Lower leg skin (tissue), 3 donors: ENCODE measurements at regions not wholly inside any gene's neighbourhood (a gene's known extent, or its start where the extent isn't known, plus 50 kb on each side); places are given as distances from the start of the nearest gene placed in this dataset.

Experiments
- POLR2A ChIP-seq, 2 donors: fragments of 450-650 bp; IDR thresholded peaks; one replicate each; pipeline ENCODE4 v1.6.1; 2016 to 2017; ENCODE audit warnings: antibody characterized with exemption in 2 of 2, mild to moderate bottlenecking in 1 of 2, moderate library complexity in 1 of 2
- TF ChIP-seq, protein P1 (sequence below), 3 donors: fragments of 450-650 bp; IDR thresholded peaks; one replicate each; pipeline ENCODE4 v1.5.1; 2016; ENCODE audit warnings: antibody characterized with exemption in 3 of 3, mild to moderate bottlenecking in 3 of 3, moderate library complexity in 2 of 3

DNA sequence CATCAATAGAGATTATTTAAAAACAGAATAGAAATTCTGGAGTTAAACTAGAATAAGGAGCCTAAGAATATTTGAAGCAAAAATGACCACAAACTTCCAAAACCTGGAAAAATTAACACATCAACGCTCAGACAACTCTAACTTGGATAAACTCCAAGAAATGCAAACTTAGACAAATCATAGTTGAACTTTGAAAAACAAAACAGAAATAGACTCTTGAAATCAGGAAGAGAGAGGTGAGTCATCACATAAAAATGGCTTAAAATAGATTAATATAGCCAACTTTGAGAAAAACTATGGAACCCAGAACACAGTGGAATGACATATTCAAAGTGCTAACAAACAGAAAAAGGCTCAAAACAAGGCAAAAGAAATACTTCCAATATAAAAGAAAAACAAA lies 974.2 kb downstream of the JRKL start:
- no peak for TF ChIP-seq POLR2A (IDR thresholded peaks at IDR 0.05)
- TF ChIP-seq, protein P1, sequence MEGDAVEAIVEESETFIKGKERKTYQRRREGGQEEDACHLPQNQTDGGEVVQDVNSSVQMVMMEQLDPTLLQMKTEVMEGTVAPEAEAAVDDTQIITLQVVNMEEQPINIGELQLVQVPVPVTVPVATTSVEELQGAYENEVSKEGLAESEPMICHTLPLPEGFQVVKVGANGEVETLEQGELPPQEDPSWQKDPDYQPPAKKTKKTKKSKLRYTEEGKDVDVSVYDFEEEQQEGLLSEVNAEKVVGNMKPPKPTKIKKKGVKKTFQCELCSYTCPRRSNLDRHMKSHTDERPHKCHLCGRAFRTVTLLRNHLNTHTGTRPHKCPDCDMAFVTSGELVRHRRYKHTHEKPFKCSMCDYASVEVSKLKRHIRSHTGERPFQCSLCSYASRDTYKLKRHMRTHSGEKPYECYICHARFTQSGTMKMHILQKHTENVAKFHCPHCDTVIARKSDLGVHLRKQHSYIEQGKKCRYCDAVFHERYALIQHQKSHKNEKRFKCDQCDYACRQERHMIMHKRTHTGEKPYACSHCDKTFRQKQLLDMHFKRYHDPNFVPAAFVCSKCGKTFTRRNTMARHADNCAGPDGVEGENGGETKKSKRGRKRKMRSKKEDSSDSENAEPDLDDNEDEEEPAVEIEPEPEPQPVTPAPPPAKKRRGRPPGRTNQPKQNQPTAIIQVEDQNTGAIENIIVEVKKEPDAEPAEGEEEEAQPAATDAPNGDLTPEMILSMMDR (IDR thresholded peaks at IDR 0.05): no peak
